ENCODE measurements at regions not wholly inside any gene's neighbourhood (a gene's known extent, or its start where the extent isn't known, plus 50 kb on each side); places are given as distances from the start of the nearest gene placed in this dataset.

DNA sequence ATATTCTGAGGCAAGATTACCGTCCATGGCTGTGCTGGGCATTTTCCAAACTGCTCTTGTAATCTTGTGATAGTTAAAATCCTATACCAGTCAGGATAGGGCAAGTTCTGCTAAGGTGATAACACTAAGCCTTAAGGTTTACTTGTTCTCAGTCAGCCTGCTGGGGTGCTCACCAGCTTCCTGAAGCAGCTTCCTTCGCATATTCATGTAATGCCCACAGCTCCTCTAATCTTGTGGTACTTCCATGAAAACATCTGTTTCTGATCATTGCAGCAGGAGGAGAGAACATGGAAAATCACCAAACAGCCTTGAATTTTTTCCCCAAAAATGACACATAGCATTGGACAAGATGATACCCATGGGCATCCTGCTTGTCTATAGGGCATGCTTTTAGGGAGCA is 473.2 kb downstream of the MED10 start:
- TF ChIP-seq CTCF (conservative IDR thresholded peaks at IDR 0.05 in 1 of 2, IDR thresholded peaks at IDR 0.05 in 1 of 2; ENCODE audit: low read depth in 1 of 2, low read length in 2 of 2) (no peak), EZH2 (IDR thresholded peaks at IDR 0.05; ENCODE audit: low read length, missing control alignments) (no peak)

Data from fibroblast of lung (primary cell).